ENCODE measurements at regions not wholly inside any gene's neighbourhood (a gene's known extent, or its start where the extent isn't known, plus 50 kb on each side); places are given as distances from the start of the nearest gene placed in this dataset.

DNA sequence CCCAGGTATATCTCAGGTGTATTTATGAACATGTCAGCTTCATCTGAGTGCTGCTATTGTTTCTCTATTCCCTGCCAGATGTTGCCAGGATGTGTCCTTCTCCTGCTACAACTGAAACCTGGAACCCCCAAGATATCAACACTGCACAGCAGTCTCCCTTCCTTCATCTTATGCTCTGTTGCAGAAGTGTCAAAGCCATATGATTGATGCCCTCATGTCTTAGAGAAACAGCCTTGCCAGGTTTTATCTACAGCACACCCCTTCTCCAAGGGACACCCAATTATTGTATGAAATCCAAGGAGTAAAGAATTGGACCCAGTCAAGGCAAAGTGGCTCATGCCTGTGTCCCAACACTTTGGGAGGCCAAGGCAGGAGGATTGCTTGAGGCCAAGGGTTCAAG lies 60.5 kb upstream of the GHITM start:
- no peak for DNase-seq (ENCODE audit: low read depth in 2 of 2, low spot score in 1 of 2)

- no peak for DNase-seq (ENCODE audit: low read depth in 2 of 2, low spot score in 1 of 2)
Measured at GRCh38 chr10:84084342-84084741, 55.0 kb upstream of the GHITM start.

GRCh38 chr10:84087202-84087601 lies 52.1 kb upstream of the GHITM start:
- no peak for DNase-seq (ENCODE audit: low read depth in 2 of 2, low spot score in 1 of 2)

- no peak for DNase-seq (ENCODE audit: low read depth in 2 of 2, low spot score in 1 of 2)
Measured at GRCh38 chr10:84088626-84089025, 50.7 kb upstream of the GHITM start.

- DNase-seq (ENCODE audit: low read depth in 2 of 2, low spot score in 1 of 2) = no peak
Measured at GRCh38 chr10:84089162-84089561, 50.1 kb upstream of the GHITM start.
